Keratinocyte (primary cell): ENCODE measurements at regions not wholly inside any gene's neighbourhood (a gene's known extent, or its start where the extent isn't known, plus 50 kb on each side); places are given as distances from the start of the nearest gene placed in this dataset.

Experiments used
- DNase-seq: peaks from one replicate; pipeline ENCODE4 v3.0.0-alpha.2; 2011; ENCODE audit warnings: low read depth, missing footprints, low spot score
- FAIRE-seq: peaks from 2 replicates; lab custom pipeline; 2011; peaks lifted over from hg19 to GRCh38; lab: Jason Lieb, UNC
- H2AFZ ChIP-seq: 2 replicates; pipeline ENCODE4 v1.6.0; 2012; ENCODE audit warnings: low read length, control low read depth, inconsistent platforms; ENCODE audit not compliant: control insufficient read depth
- H3K27ac ChIP-seq: 2 replicates; pipeline ENCODE4 v1.5.1; 2011; ENCODE audit warnings: low read length; ENCODE audit not compliant: control insufficient read depth, insufficient read depth
- H3K27me3 ChIP-seq: 3 replicates; pipeline ENCODE4 v1.6.0; 2011; ENCODE audit warnings: low read length; ENCODE audit not compliant: control insufficient read depth, insufficient read depth; ENCODE audit errors: extremely low read depth
- H3K36me3 ChIP-seq, 2 experiments: 2 replicates in 1 of 2; 3 replicates in 1 of 2; pipeline ENCODE4 v1.5.1; 2011; ENCODE audit warnings: low read length in 2 of 2, mild to moderate bottlenecking in 1 of 2; ENCODE audit not compliant: control insufficient read depth in 2 of 2, insufficient read depth in 2 of 2; ENCODE audit errors: extremely low read depth in 1 of 2
- H3K4me1 ChIP-seq: 3 replicates; pipeline ENCODE4 v1.5.1; 2011; ENCODE audit warnings: low read length; ENCODE audit not compliant: control insufficient read depth, insufficient read depth; ENCODE audit errors: extremely low read depth
- H3K4me2 ChIP-seq: 3 replicates; pipeline ENCODE4 v1.6.0; 2011; ENCODE audit warnings: low read depth, low read length; ENCODE audit not compliant: control insufficient read depth, insufficient read depth; ENCODE audit errors: extremely low read depth
- H3K4me3 ChIP-seq, 3 experiments: fragments of 200-600 bp in 1 of 3; sonication (generic) in 1 of 3; 2 replicates in 2 of 3; 3 replicates in 1 of 3; pipeline ENCODE4 v1.5.1; 2011 to 2016; ENCODE audit warnings: low read length in 3 of 3, mild to moderate bottlenecking in 3 of 3, control low read depth in 2 of 3, inconsistent platforms in 1 of 3, low read depth in 1 of 3, mixed read lengths in 1 of 3, mixed run types in 1 of 3, moderate library complexity in 1 of 3; ENCODE audit not compliant: control insufficient read depth in 2 of 3, insufficient read depth in 2 of 3; ENCODE audit errors: extremely low read depth in 1 of 3
- H3K79me2 ChIP-seq: 2 replicates; pipeline ENCODE4 v1.6.0; 2012; ENCODE audit warnings: low read length; ENCODE audit not compliant: control insufficient read depth, insufficient read depth
- H3K9ac ChIP-seq: 3 replicates; pipeline ENCODE4 v1.6.0; 2011; ENCODE audit warnings: low read length; ENCODE audit not compliant: control insufficient read depth, insufficient read depth; ENCODE audit errors: extremely low read depth
- H3K9me1 ChIP-seq: 3 replicates; pipeline ENCODE4 v1.6.0; 2011; ENCODE audit warnings: low read length; ENCODE audit not compliant: control insufficient read depth, insufficient read depth; ENCODE audit errors: extremely low read depth
- H3K9me3 ChIP-seq: 2 replicates; pipeline ENCODE4 v1.5.1; 2012; ENCODE audit warnings: low read depth, low read length; ENCODE audit not compliant: control insufficient read depth
- H4K20me1 ChIP-seq: 3 replicates; pipeline ENCODE4 v1.6.0; 2011; ENCODE audit warnings: low read length; ENCODE audit not compliant: control insufficient read depth, insufficient read depth; ENCODE audit errors: extremely low read depth
- CTCF ChIP-seq, 3 experiments: IDR thresholded peaks in 1 of 3; conservative IDR thresholded peaks in 1 of 3; optimal IDR thresholded peaks in 1 of 3; 2 replicates in 2 of 3; 3 replicates in 1 of 3; pipeline versions ENCODE3 to v1.5.1; 2011; ENCODE audit warnings: low read length in 3 of 3, mild to moderate bottlenecking in 3 of 3, moderate library complexity in 2 of 3, control low read depth in 1 of 3, inconsistent platforms in 1 of 3; ENCODE audit not compliant: insufficient read depth in 2 of 3; ENCODE audit errors: extremely low read depth in 1 of 3
- EZH2 ChIP-seq: IDR thresholded peaks from one replicate; pipeline ENCODE4 v1.6.1; 2012; ENCODE audit warnings: inconsistent platforms, mild to moderate bottlenecking, low read length, moderate library complexity
- dilution Hi-C: fragments of 300-500 bp; cut with MboI; formaldehyde crosslinking; loops from one replicate; pipeline ENCODE4 v1.7.0; 2020; ENCODE audit warnings: low sequenced_read_pairs; ENCODE audit not compliant: extremely low pct_ligation_motif_present

- Histone ChIP-seq H4K20me1 (no peaks in the 10 kb centered on the region), H3K27ac (no peak overlapping the region), H3K36me3 (no peaks in the 10 kb centered on the region), H3K9ac (no peak overlapping the region), H3K9me1 (no peaks in the 10 kb centered on the region), H2AFZ (no peak overlapping the region), H3K9me3 (no peaks in the 10 kb centered on the region), H3K4me3 (no peak overlapping the region), H3K79me2 (no peaks in the 10 kb centered on the region), H3K27me3 (no peaks in the 10 kb centered on the region), H3K4me1 (no peaks in the 10 kb centered on the region), H3K4me2 (no peak overlapping the region)
- dilution Hi-C loops, result no loop called here
- no peak for DNase-seq
- TF ChIP-seq CTCF (optimal IDR thresholded peaks at IDR 0.05 in 1 of 3, IDR thresholded peaks at IDR 0.05 in 1 of 3, conservative IDR thresholded peaks at IDR 0.05 in 1 of 3; ENCODE audit: extremely low read depth in 1 of 3, insufficient read depth in 2 of 3, low read length in 3 of 3) (no peak), EZH2 (no peak)
- FAIRE-seq, result no peak
Observed at GRCh38 chr6:109269057-109269456, 113.2 kb downstream of the CD164 start.

GRCh38 chr6:109265530-109265929, 116.7 kb downstream of the CD164 start:
- Histone ChIP-seq H3K4me3 (no peak overlapping the region), H3K79me2 (no peaks in the 10 kb centered on the region), H4K20me1 (no peaks in the 10 kb centered on the region), H3K4me1 (no peaks in the 10 kb centered on the region), H3K27ac (no peak overlapping the region), H3K9ac (no peak overlapping the region), H3K4me2 (no peak overlapping the region), H3K9me1 (no peaks in the 10 kb centered on the region), H2AFZ (no peak overlapping the region), H3K9me3 (no peaks in the 10 kb centered on the region), H3K36me3 (no peaks in the 10 kb centered on the region), H3K27me3 (no peaks in the 10 kb centered on the region)
- DNase-seq, result no peak
- no peak for TF ChIP-seq EZH2
- TF ChIP-seq CTCF (optimal IDR thresholded peaks at IDR 0.05 in 1 of 3, IDR thresholded peaks at IDR 0.05 in 1 of 3, conservative IDR thresholded peaks at IDR 0.05 in 1 of 3; ENCODE audit: extremely low read depth in 1 of 3, insufficient read depth in 2 of 3, low read length in 3 of 3), result no peak
- dilution Hi-C loops, result no loop called here
- no peak for FAIRE-seq
